ENCODE measurements at regions not wholly inside any gene's neighbourhood (a gene's known extent, or its start where the extent isn't known, plus 50 kb on each side); places are given as distances from the start of the nearest gene placed in this dataset.

- Histone ChIP-seq H3K27me3 (no peaks in the 10 kb centered on the region), H3K36me3 (no peaks in the 10 kb centered on the region), H3K4me3 (no peak overlapping the region), H3K27ac (no peak overlapping the region), H3K9me3 (no peaks in the 10 kb centered on the region), H3K4me1 (no peaks in the 10 kb centered on the region)
- TF ChIP-seq POLR2A (IDR thresholded peaks at IDR 0.05) (no peak), CTCF (IDR thresholded peaks at IDR 0.05) (no peak)
- no peak for DNase-seq
- intact Hi-C loops (cut with DNase I; ENCODE audit: low total_unique reads), result no loop called here
Measured at GRCh38 chr10:83371696-83372490, 767.4 kb upstream of the GHITM start.

- no peaks in the 10 kb centered on the region for H3K27me3 ChIP-seq
- H3K4me1 ChIP-seq, result no peaks in the 10 kb centered on the region
- intact Hi-C loops (cut with DNase I; ENCODE audit: low total_unique reads), result no loop called here
- no peaks in the 10 kb centered on the region for H3K9me3 ChIP-seq
- H3K36me3 ChIP-seq, result no peaks in the 10 kb centered on the region
- DNase-seq, result no peak
- no peak overlapping the region for H3K4me3 ChIP-seq
- no peak overlapping the region for H3K27ac ChIP-seq
- TF ChIP-seq POLR2A (IDR thresholded peaks at IDR 0.05), result no peak
- TF ChIP-seq CTCF (IDR thresholded peaks at IDR 0.05), result no peak
Measured at GRCh38 chr10:83372646-83373045, 766.7 kb upstream of the GHITM start.

GRCh38 chr10:83373671-83374070, 765.6 kb upstream of the GHITM start:
- Histone ChIP-seq H3K27me3 (no peaks in the 10 kb centered on the region), H3K36me3 (no peaks in the 10 kb centered on the region), H3K4me3 (no peak overlapping the region), H3K27ac (no peak overlapping the region), H3K9me3 (no peaks in the 10 kb centered on the region), H3K4me1 (no peaks in the 10 kb centered on the region)
- DNase-seq, result no peak
- intact Hi-C loops (cut with DNase I; ENCODE audit: low total_unique reads), result no loop called here
- no peak for TF ChIP-seq POLR2A (IDR thresholded peaks at IDR 0.05)
- no peak for TF ChIP-seq CTCF (IDR thresholded peaks at IDR 0.05)

GRCh38 chr10:83374741-83375140, 764.6 kb upstream of the GHITM start:
- Histone ChIP-seq H3K4me1 (no peaks in the 10 kb centered on the region), H3K9me3 (no peaks in the 10 kb centered on the region), H3K36me3 (no peaks in the 10 kb centered on the region), H3K27me3 (no peaks in the 10 kb centered on the region), H3K4me3 (no peak overlapping the region), H3K27ac (no peak overlapping the region)
- intact Hi-C loops (cut with DNase I; ENCODE audit: low total_unique reads), result no loop called here
- TF ChIP-seq POLR2A (IDR thresholded peaks at IDR 0.05) (no peak), CTCF (IDR thresholded peaks at IDR 0.05) (no peak)
- no peak for DNase-seq

GRCh38 chr10:83375274-83375673, 764.0 kb upstream of the GHITM start:
- TF ChIP-seq POLR2A (IDR thresholded peaks at IDR 0.05), result no peak
- intact Hi-C loops (cut with DNase I; ENCODE audit: low total_unique reads), result no loop called here
- no peaks in the 10 kb centered on the region for H3K36me3 ChIP-seq
- H3K9me3 ChIP-seq, result no peaks in the 10 kb centered on the region
- H3K27ac ChIP-seq, result no peak overlapping the region
- no peak overlapping the region for H3K4me3 ChIP-seq
- DNase-seq, result no peak
- H3K27me3 ChIP-seq, result no peaks in the 10 kb centered on the region
- no peaks in the 10 kb centered on the region for H3K4me1 ChIP-seq

Measured in uterus (tissue), 3 donors.